ENCODE measurements at regions not wholly inside any gene's neighbourhood (a gene's known extent, or its start where the extent isn't known, plus 50 kb on each side); places are given as distances from the start of the nearest gene placed in this dataset.

- no peak for DNase-seq
Observed at GRCh38 chr18:76679259-76679658, 143.1 kb upstream of the ZNF236 start.

- no peak for DNase-seq
Observed at GRCh38 chr18:76678248-76678647, 144.1 kb upstream of the ZNF236 start.

GRCh38 chr18:76674596-76674995 lies 147.8 kb upstream of the ZNF236 start:
- no peak for DNase-seq

- DNase-seq: no peak
Observed at GRCh38 chr18:76673281-76674185, 148.8 kb upstream of the ZNF236 start.

GRCh38 chr18:76672627-76673026 lies 149.7 kb upstream of the ZNF236 start:
- no peak for DNase-seq

- no peak for DNase-seq
Observed at GRCh38 chr18:76670564-76671288, 151.6 kb upstream of the ZNF236 start.

GRCh38 chr18:76668546-76668945 lies 153.8 kb upstream of the ZNF236 start:
- DNase-seq: no peak

- no peak for DNase-seq
Observed at GRCh38 chr18:76668119-76668518, 154.2 kb upstream of the ZNF236 start.

- no peak for DNase-seq
Observed at GRCh38 chr18:76667603-76668002, 154.8 kb upstream of the ZNF236 start.

GRCh38 chr18:76662626-76663025 lies 159.7 kb upstream of the ZNF236 start:
- DNase-seq: no peak

GRCh38 chr18:76660571-76661192 lies 161.7 kb upstream of the ZNF236 start:
- DNase-seq: no peak

GRCh38 chr18:76658627-76659026 lies 163.6 kb upstream of the ZNF516 start:
- no peak for DNase-seq

GRCh38 chr18:76657911-76658470 lies 162.9 kb upstream of the ZNF516 start:
- DNase-seq: no peak

- DNase-seq: no peak
Observed at GRCh38 chr18:76656925-76657827, 162.1 kb upstream of the ZNF516 start.

GRCh38 chr18:76654577-76654976 lies 159.5 kb upstream of the ZNF516 start:
- no peak for DNase-seq

- DNase-seq: no peak
Observed at GRCh38 chr18:76647322-76647721, 152.3 kb upstream of the ZNF516 start.

- DNase-seq: no peak
Observed at GRCh38 chr18:76644580-76644979, 149.5 kb upstream of the ZNF516 start.

- no peak for DNase-seq
Observed at GRCh38 chr18:76643996-76644395, 149.0 kb upstream of the ZNF516 start.

- no peak for DNase-seq
Observed at GRCh38 chr18:76643199-76643598, 148.2 kb upstream of the ZNF516 start.

GRCh38 chr18:76640438-76640837 lies 145.4 kb upstream of the ZNF516 start:
- no peak for DNase-seq

GRCh38 chr18:76634564-76634963 lies 139.5 kb upstream of the ZNF516 start:
- DNase-seq: no peak

GRCh38 chr18:76633588-76634269 lies 138.7 kb upstream of the ZNF516 start:
- DNase-seq: no peak

All from CD4-positive, alpha-beta T cell treated with Interleukin-21 for 1 hour (primary cell).